ENCODE measurements at regions not wholly inside any gene's neighbourhood (a gene's known extent, or its start where the extent isn't known, plus 50 kb on each side); places are given as distances from the start of the nearest gene placed in this dataset.
"Not testable (repeated sequence)": the region's sequence is repeated elsewhere in the genome, so short reads cannot be mapped to it uniquely, and the experiment has no call there.

GRCh38 chr6:133758815-133759335 is 130.0 kb upstream of the TCF21 start:
- DNase-seq: no peak

DNA sequence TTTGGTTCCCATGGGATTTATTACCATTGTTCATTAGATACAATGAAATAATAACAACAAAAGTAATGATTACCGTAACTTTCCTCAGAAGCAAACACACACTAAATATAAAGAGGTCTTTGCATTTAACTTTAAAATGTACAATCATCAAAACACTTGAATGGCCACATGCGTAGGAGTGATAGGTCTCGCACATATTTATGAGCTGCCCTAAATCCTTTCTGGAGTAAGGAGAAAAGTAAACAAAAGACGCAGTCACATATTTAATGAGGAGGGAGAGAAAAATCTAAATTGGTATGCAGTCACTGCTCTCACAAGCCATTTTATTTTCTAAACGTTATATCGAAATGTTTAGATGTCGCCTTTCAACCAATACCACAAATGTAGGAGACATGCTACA is 129.4 kb upstream of the TCF21 start:
- no peak for DNase-seq

GRCh38 chr6:133761706-133762105 is 127.2 kb upstream of the TCF21 start:
- DNase-seq: no peak

GRCh38 chr6:133764008-133764753 is 124.7 kb upstream of the TCF21 start:
- DNase-seq: no peak

DNA sequence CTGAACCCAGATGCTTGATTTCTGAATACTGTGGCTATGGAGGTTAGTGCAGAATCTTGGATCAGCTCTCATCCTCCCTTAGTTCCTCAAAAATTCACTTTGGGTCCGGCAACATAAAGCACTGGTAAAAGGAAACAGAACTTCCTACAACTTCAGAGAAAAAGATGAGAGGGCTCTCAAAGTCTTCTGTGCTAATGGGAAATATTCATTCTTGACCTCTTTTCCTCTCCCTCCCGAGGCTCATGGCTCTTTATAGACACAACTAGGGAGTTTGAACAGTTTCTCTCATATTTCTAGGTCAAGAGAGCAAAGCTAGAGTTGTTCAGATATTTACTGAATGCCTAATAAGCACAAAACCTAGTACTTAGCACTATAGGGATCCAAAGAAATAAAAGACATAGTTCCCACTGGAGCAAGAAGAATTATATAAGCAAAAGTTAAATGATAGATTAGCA is 124.1 kb upstream of the TCF21 start:
- no peak for DNase-seq

DNA sequence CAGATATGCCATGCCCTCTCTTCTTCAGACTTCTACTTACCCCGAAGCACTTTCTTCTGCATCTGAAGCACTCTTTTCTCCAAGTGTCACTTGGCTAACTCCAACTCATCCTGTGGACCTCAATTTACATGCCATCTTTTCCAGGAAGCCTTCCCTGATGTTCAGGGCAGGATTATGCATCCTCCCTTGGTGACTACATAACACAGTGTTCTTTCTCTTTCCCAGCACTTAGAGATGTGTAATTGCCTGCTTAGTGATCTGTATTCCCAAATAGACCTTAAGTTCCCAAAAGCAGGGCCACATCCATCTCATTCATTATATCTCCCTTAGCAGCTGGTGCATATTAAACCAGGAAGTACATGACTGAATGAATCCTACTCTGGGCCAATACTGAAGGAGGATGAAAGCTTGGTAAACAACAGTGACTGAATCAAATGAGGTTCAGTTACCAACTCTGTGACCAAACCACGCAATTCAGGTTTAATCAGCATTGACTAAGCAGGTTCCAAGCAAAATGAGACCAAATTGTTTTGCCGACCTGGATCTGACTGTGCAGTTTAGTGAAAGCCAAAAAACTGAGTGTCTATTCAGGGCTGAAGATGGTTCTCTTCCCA is 121.4 kb upstream of the TCF21 start:
- DNase-seq: no peak

DNA sequence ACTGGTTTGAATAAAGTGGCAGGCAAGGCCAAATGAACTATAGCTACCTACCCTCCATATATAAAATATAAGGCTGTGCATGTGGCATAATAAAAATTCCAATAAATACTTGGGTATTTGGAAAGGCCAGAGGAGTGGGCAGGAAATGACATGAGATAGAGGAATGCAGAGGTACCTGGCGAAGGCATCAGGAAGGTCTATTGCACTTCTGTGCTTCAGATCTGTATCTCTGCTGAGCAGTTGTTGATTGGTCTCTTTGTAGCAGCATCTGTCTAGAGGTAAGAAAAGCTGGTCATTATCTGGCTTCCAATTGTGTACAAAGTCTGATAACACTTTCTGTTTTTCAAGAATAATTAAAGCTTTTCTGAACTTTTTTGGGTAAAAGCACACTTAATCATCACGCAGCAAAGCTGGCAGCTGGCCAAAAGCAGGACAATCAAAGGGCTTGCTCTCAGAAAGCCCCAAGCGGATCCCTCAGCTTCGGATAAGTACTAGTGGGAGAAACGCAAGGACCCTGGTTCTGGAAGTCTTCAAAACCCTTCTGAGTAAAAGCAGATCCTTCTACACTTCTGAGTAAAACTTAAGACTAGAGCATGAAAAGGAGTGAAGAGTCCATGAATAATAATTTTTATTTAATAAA is 120.1 kb upstream of the TCF21 start:
- DNase-seq: no peak

DNA sequence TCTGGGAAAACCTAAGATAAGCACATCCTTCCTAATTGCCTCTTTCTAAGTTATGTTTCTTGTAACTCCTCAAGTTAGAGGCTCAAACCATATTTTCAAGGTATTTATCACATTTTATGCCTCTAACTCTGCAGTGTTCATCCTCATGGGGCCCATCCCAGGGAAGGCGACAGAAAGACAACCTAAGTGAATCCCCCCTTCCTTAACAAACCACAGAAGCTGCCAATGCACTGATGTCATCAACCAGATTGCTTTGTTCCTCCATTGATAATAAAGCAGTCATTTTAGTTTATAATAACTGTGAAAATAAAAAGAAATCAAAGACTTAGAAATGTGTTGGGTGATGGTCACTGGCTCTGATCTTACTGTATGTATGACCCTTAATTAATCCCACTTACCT is 119.5 kb upstream of the TCF21 start:
- DNase-seq: no peak

DNA sequence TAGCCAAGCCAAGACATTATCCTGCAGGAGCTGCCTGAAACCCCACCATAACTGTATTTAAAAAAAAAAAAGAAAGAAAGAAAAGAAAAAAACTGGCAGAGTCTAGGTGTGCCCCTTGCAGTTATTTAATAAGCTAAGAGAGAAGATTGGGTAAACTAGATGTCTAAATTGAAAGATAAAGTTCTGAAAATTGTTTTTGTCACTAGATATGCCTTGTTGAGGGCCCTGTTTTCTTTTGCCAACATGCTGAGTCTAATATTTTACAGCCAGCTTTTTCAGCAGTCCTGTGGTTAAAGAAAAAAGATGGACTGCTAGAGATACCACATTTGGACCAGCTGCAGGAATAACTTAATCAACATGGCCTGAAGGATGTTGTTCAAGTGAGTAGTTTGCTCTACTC is 116.3 kb upstream of the TCF21 start:
- DNase-seq: no peak

DNA sequence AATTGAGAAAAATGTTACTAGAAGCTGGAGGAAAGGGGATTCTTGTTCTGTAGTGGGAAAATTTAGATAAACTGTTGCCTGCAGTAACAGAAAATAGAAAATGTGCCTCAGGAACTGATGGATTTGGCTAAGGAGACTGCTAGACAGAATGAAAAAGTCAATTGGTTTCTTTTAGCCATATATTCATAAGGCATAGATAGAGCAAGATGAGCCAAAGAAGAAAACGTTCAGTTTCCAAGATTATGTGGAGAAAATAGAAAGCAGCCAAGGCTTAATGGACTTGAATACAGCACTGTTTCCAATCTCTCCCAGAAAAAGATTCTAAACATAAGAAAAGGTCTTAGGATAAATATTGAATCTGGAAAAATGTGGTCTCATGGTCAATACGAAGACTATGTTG is 115.1 kb upstream of the TCF21 start:
- no peak for DNase-seq

- DNase-seq: peak; percentile 48
Measured at GRCh38 chr6:133774356-133774755, 114.6 kb upstream of the TCF21 start.

DNA sequence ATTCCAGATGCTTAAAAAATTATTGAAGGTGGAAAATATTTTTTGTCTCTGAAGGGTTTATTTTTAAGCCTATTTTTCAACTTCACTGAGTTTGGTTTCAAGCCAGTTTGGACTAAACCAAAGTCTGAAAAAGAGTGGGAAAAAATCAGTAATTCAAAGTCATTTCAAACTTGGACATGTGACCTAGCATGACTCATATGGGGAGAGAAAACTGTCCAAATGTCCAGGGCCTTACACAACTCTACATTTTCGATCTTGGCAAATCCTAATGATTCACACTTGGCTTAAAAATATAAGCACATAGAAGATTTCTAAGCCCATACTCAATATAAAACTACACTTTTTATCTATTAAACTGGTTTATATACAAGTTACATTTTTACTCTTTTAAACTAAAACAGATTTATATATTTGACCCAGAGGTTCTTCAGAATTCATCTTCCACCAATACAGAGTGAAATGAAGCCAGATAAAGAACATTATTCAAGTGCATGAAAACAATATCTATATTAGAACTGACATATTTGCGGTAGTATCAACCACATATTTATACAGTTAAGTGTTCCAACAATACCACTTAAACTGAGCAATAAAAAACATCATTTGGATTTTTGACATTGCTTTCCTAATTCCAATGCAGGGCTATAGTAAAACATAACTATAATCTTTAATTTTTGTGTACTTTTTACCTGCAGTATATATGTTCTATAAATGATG is 110.3 kb upstream of the TCF21 start:
- no peak for DNase-seq

DNA sequence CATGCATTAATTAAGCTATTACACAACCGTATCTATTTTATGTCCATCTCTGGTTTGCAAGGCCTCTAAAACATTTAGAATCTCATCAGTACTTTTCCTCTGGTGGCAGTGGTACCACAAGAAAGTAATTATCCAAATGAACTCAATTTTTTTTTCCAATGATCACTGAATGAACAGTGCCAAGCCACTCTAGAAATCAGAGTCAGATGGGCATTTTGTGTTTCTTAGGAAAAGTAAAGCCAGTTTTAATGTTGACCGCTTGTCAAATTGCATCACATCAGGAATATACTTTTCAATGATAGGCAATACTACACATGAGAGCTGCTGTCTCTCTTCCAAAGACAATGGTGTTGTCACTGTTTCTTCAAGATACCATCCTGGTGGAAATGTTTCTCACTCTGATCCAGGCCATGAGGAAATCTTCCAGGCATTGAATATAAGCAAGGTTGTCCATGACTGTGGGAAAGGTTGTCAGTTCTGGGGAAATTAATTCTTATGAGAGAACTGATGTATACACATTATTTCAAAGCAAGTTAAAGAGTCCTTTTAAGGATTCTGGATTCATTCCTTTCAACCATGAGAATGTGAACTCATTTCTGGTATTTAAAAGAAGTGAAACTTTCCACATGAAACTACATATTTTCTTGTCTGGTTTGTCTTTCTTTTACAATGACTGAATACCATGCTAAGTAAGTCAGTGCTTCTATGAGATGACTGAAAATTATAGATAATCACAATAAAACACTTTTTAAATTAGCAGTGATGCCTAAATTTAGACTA is 108.8 kb upstream of the TCF21 start:
- DNase-seq: no peak

DNA sequence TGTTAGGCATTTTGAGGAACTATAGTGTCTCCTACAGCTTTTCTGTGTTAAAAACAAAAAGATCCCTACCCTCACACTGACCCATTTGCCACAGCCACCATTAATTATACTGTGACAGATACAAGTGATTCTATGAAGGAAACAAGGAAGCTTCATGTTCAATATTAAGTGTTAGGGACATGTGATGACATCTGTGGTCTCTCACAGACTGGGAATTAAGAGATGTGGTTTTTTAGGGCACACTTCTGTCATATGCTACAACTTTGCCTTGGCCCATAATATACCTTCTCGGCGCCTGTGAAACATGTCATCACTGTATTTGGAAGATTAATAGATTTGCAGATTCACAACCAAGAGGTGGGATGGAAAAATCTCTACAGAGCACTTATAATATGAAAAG is 102.9 kb upstream of the TCF21 start:
- DNase-seq: no peak

GRCh38 chr6:133787122-133787521 is 101.8 kb upstream of the TCF21 start:
- no peak for DNase-seq

DNA sequence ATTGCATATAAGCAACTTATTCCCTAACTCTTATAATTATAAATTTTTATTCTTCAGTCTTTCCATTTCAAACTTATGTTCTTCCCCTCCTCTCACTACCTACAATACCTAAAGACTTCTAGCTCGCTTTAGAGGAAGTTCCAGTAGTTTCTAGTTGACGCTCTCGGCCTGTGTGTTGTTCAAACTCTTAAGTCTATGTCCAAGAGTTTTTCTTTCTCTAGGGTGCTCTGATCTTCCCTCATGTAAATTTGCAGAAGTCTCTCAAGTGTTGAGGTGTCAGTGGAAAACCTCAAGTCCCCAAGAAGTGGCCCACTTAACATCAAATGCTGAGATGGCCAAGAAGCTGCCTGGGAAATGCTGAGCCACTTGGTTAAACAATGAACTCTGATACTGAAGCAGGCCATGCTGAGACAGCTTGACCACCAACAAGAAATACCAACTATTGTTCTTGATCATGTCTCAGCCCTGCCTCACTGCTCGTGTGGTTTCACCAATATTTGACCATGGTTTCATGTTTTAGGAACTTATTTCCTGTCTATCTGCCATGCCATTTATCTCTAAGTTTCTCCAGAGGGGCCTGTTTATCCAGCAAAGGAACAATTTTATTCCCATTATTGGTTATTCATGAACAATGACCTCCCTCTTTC is 100.9 kb upstream of the TCF21 start:
- no peak for DNase-seq

DNA sequence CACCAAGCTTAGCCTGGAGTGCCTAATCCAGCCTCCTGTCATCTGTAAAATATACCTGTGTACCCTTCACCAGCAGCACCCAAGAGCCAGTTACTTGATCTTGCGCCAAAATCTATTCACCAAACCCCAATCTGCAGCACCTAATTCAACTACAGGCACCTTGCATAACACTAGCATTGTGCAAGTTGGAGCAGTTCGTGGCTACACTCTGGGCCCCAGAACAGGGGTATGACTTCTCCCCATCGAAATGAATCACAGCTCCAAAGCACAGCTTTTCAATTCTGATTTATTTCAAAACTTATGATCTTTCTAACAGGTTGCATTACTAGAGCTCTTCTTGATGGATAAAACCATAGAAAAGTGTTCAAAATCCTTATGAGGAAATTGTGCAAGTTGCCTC is 100.4 kb upstream of the TCF21 start:
- no peak for DNase-seq

- not testable (repeated sequence) for DNase-seq
Measured at GRCh38 chr6:133789449-133789848, 99.5 kb upstream of the TCF21 start.

GRCh38 chr6:133790756-133791155 is 98.2 kb upstream of the TCF21 start:
- not testable (repeated sequence) for DNase-seq

DNA sequence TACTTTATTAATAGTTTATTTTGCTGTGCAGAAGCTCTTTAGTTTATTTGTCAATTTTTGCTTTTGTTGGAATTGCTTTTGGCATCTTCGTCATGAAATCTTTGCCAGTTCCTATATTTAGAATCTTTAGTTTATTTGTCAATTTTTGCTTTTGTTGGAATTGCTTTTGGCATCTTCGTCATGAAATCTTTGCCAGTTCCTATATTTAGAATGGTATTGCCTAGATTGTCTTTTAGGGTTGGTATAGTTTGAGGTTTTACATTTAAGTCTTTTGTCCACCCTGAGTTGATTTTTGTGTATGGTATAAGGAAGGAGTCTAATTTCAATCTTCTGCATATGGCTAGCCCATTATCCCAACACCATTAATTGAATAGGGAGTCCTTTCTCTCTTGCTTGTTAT is 93.9 kb upstream of the TCF21 start:
- not testable (repeated sequence) for DNase-seq

- no peak for DNase-seq
Measured at GRCh38 chr6:133796235-133796634, 92.7 kb upstream of the TCF21 start.

DNA sequence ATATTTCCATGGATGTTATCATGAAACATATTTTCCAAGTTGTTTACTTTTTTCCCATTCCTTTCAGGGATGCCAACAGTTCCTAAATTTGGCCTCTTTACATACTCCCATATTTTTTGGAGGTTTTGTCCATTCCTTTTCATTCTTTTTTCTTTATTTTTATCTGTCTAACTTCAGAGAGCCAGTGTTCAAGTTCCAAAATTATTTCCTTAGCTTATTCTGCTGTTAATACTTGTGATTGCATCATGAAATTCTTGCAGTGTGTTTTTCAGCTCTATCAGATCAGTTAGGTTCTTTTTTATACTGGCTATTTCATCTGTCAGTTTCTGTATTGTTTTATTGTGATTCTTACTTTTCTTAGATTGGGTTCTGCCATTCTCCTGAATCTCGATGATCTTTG is 89.9 kb upstream of the TCF21 start:
- DNase-seq: no peak
